GM23338 (cell line): ENCODE measurements at regions not wholly inside any gene's neighbourhood (a gene's known extent, or its start where the extent isn't known, plus 50 kb on each side); places are given as distances from the start of the nearest gene placed in this dataset.

ENCODE experiments used
- ATAC-seq: fragments of 200-7000 bp; cut with Tn5 transposase; 3 replicates; pipeline ENCODE4 v1.9.1; 2020
- DNase-seq: peaks from one replicate; pipeline ENCODE4 v3.0.0-alpha.2; 2015; ENCODE audit warnings: low spot score
- H2AFZ ChIP-seq: fragments of 200-600 bp; sonication (generic); 2 replicates; pipeline ENCODE4 v1.8.0; 2016; ENCODE audit warnings: antibody characterized with exemption, mild to moderate bottlenecking, moderate library complexity
- H3F3A ChIP-seq: fragments of 200-600 bp; sonication (generic); replicated peaks from 2 replicates; pipeline ENCODE4 v1.8.0; 2017; ENCODE audit warnings: antibody characterized with exemption, mixed run types, low read depth
- H3K27ac ChIP-seq: fragments of 200-600 bp; sonication (generic); 2 replicates; pipeline ENCODE4 v1.6.1; 2016; ENCODE audit warnings: low read depth
- H3K27me3 ChIP-seq: fragments of 200-600 bp; sonication (generic); 2 replicates; pipeline ENCODE4 v1.8.0; 2016; ENCODE audit warnings: mild to moderate bottlenecking, mixed run types, moderate library complexity; ENCODE audit not compliant: insufficient read depth
- H3K36me3 ChIP-seq: fragments of 200-600 bp; sonication (generic); 2 replicates; pipeline ENCODE4 v1.8.0; 2016; ENCODE audit warnings: mild to moderate bottlenecking; ENCODE audit not compliant: insufficient read depth
- H3K4me1 ChIP-seq: fragments of 200-600 bp; sonication (generic); 2 replicates; pipeline ENCODE4 v1.8.0; 2016; ENCODE audit warnings: mild to moderate bottlenecking, moderate library complexity; ENCODE audit not compliant: insufficient read depth
- H3K4me2 ChIP-seq: fragments of 200-600 bp; sonication (generic); 2 replicates; pipeline ENCODE4 v1.7.1; 2017; ENCODE audit warnings: mixed run types
- H3K4me3 ChIP-seq: fragments of 200-600 bp; sonication (generic); 2 replicates; pipeline ENCODE4 v1.6.1; 2016; ENCODE audit warnings: mixed run types
- H3K79me2 ChIP-seq: fragments of 200-600 bp; sonication (generic); replicated peaks from 2 replicates; pipeline ENCODE4 v1.8.0; 2017; ENCODE audit warnings: mild to moderate bottlenecking; ENCODE audit not compliant: insufficient read depth
- H3K9me2 ChIP-seq: fragments of 200-600 bp; sonication (generic); 2 replicates; pipeline ENCODE4 v1.8.0; 2017; ENCODE audit not compliant: insufficient read depth
- H4K20me1 ChIP-seq: fragments of 200-600 bp; sonication (generic); replicated peaks from 2 replicates; pipeline ENCODE4 v1.8.0; 2017; ENCODE audit warnings: mild to moderate bottlenecking; ENCODE audit not compliant: insufficient read depth
- H3K27ac Mint-ChIP-seq: 2 replicates; pipeline ENCODE4 v1.8.0; 2020; ENCODE audit warnings: inconsistent platforms, mild to moderate bottlenecking, moderate library complexity, mixed read lengths
- H3K27me3 Mint-ChIP-seq: 3 replicates; pipeline ENCODE4 v1.8.0; 2022; ENCODE audit warnings: low read depth, mild to moderate bottlenecking, moderate library complexity, mixed read lengths, inconsistent platforms; ENCODE audit not compliant: insufficient read depth, poor library complexity
- H3K36me3 Mint-ChIP-seq: 3 replicates; pipeline ENCODE4 v1.8.0; 2021; ENCODE audit warnings: low read depth, mild to moderate bottlenecking, inconsistent platforms, moderate library complexity, mixed read lengths
- H3K4me1 Mint-ChIP-seq: 3 replicates; pipeline ENCODE4 v1.8.0; 2020; ENCODE audit warnings: mild to moderate bottlenecking, inconsistent platforms, mixed read lengths
- H3K4me3 Mint-ChIP-seq: 3 replicates; pipeline ENCODE4 v1.8.0; 2021; ENCODE audit warnings: moderate library complexity, mild to moderate bottlenecking, inconsistent platforms, mixed read lengths
- H3K9me3 Mint-ChIP-seq: 3 replicates; pipeline ENCODE4 v1.8.0; 2020; ENCODE audit warnings: moderate library complexity, mild to moderate bottlenecking, inconsistent platforms, mixed read lengths
- CREB1 ChIP-seq: fragments of 250-450 bp; sonication (Bioruptor Pico); IDR thresholded peaks from 2 replicates; pipeline ENCODE4 v1.5.0; 2020; ENCODE audit warnings: low read depth, mild to moderate bottlenecking, moderate library complexity
- EZH2 ChIP-seq: fragments of 200-600 bp; sonication (generic); IDR thresholded peaks from one replicate; pipeline ENCODE4 v1.8.0; 2017; ENCODE audit warnings: antibody characterized with exemption, mild to moderate bottlenecking, low read depth; ENCODE audit not compliant: unreplicated experiment
- EZH2phosphoT487 ChIP-seq: fragments of 200-600 bp; sonication (generic); IDR thresholded peaks from one replicate; pipeline ENCODE4 v1.8.1; 2018; ENCODE audit warnings: antibody characterized with exemption; ENCODE audit not compliant: unreplicated experiment
- JUNB ChIP-seq: IDR thresholded peaks from one replicate; pipeline ENCODE4 v1.6.1; 2016; ENCODE audit warnings: antibody characterized with exemption; ENCODE audit not compliant: unreplicated experiment
- NANOG ChIP-seq: IDR thresholded peaks from 2 replicates; pipeline ENCODE4 v1.6.1; 2016; ENCODE audit warnings: antibody characterized with exemption, borderline replicate concordance
- POLR2AphosphoS5 ChIP-seq: IDR thresholded peaks from 2 replicates; pipeline ENCODE4 v1.6.1; 2016; ENCODE audit warnings: antibody characterized with exemption, low read depth
- STAT1 ChIP-seq: IDR thresholded peaks from one replicate; pipeline ENCODE4 v1.6.1; 2016; ENCODE audit warnings: antibody characterized with exemption; ENCODE audit not compliant: unreplicated experiment
- ZNF114 ChIP-seq: fragments of 250-450 bp; sonication (Bioruptor Pico); IDR thresholded peaks from 2 replicates; pipeline ENCODE4 v1.5.0; 2020; ENCODE audit warnings: mild to moderate bottlenecking, moderate library complexity
- ZNF331 ChIP-seq: fragments of 250-450 bp; sonication (Bioruptor Pico); IDR thresholded peaks from 2 replicates; pipeline ENCODE4 v1.5.0; 2020; ENCODE audit warnings: low read depth, mild to moderate bottlenecking, moderate library complexity
- TF ChIP-seq, protein P1 (sequence below): IDR thresholded peaks from one replicate; pipeline ENCODE4 v1.6.1; 2018; ENCODE audit warnings: antibody characterized with exemption; ENCODE audit not compliant: unreplicated experiment
- TF ChIP-seq, protein P2 (sequence below): fragments of 250-450 bp; sonication (Bioruptor Pico); IDR thresholded peaks from 2 replicates; pipeline ENCODE4 v1.5.0; 2020; ENCODE audit warnings: mild to moderate bottlenecking, moderate library complexity
- TF ChIP-seq, protein P3 (sequence below), 2 experiments: fragments of 200-600 bp in 1 of 2; sonication (generic) in 1 of 2; conservative IDR thresholded peaks; 2 replicates each; pipeline versions ENCODE4 v1.5.1 to v1.6.1; 2016 to 2017; ENCODE audit warnings: antibody characterized with exemption in 2 of 2, low read depth in 2 of 2, mild to moderate bottlenecking in 2 of 2, moderate library complexity in 1 of 2
- TF ChIP-seq, protein P4 (sequence below): IDR thresholded peaks from 2 replicates; pipeline ENCODE4 v1.6.1; 2016; ENCODE audit warnings: antibody characterized with exemption

DNA sequence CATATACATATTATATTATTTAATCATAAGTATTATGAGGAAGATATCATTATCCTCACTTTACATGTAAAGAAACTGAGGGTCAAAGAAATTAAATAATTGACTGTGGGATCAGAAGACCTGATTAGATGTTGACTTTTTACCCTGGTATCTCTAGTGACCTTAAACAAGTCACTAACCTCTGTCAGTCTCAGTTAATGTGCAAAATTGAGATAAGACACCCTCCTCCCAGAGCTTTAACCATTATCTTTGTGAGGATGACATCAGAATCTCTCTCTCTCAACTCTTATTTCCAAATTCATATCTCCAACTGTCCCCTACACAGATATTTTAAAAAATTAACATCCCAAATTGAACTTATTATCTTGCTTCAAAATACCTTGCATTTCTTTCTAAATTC lies 177.8 kb downstream of the KLHL28 start:
- no peaks in the 10 kb centered on the region for H3F3A ChIP-seq
- no peak for DNase-seq
- Mint-ChIP-seq H3K4me3 (no peak overlapping the region), H3K27me3 (peaks cover 2% of the 10 kb centered on the region), H3K9me3 (no peaks in the 10 kb centered on the region), H3K4me1 (no peaks in the 10 kb centered on the region; the same call in 2 of the 3 replicates), H3K36me3 (no peaks in the 10 kb centered on the region), H3K27ac (no peak overlapping the region)
- H4K20me1 ChIP-seq: no peaks in the 10 kb centered on the region
- H3K27ac ChIP-seq: no peak overlapping the region
- peaks cover 15% of the 10 kb centered on the region for H3K9me2 ChIP-seq
- TF ChIP-seq, protein P1, sequence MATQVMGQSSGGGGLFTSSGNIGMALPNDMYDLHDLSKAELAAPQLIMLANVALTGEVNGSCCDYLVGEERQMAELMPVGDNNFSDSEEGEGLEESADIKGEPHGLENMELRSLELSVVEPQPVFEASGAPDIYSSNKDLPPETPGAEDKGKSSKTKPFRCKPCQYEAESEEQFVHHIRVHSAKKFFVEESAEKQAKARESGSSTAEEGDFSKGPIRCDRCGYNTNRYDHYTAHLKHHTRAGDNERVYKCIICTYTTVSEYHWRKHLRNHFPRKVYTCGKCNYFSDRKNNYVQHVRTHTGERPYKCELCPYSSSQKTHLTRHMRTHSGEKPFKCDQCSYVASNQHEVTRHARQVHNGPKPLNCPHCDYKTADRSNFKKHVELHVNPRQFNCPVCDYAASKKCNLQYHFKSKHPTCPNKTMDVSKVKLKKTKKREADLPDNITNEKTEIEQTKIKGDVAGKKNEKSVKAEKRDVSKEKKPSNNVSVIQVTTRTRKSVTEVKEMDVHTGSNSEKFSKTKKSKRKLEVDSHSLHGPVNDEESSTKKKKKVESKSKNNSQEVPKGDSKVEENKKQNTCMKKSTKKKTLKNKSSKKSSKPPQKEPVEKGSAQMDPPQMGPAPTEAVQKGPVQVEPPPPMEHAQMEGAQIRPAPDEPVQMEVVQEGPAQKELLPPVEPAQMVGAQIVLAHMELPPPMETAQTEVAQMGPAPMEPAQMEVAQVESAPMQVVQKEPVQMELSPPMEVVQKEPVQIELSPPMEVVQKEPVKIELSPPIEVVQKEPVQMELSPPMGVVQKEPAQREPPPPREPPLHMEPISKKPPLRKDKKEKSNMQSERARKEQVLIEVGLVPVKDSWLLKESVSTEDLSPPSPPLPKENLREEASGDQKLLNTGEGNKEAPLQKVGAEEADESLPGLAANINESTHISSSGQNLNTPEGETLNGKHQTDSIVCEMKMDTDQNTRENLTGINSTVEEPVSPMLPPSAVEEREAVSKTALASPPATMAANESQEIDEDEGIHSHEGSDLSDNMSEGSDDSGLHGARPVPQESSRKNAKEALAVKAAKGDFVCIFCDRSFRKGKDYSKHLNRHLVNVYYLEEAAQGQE: no peak
- no peak for TF ChIP-seq ZNF114 (CRISPR knock-in tag)
- TF ChIP-seq, protein P2, sequence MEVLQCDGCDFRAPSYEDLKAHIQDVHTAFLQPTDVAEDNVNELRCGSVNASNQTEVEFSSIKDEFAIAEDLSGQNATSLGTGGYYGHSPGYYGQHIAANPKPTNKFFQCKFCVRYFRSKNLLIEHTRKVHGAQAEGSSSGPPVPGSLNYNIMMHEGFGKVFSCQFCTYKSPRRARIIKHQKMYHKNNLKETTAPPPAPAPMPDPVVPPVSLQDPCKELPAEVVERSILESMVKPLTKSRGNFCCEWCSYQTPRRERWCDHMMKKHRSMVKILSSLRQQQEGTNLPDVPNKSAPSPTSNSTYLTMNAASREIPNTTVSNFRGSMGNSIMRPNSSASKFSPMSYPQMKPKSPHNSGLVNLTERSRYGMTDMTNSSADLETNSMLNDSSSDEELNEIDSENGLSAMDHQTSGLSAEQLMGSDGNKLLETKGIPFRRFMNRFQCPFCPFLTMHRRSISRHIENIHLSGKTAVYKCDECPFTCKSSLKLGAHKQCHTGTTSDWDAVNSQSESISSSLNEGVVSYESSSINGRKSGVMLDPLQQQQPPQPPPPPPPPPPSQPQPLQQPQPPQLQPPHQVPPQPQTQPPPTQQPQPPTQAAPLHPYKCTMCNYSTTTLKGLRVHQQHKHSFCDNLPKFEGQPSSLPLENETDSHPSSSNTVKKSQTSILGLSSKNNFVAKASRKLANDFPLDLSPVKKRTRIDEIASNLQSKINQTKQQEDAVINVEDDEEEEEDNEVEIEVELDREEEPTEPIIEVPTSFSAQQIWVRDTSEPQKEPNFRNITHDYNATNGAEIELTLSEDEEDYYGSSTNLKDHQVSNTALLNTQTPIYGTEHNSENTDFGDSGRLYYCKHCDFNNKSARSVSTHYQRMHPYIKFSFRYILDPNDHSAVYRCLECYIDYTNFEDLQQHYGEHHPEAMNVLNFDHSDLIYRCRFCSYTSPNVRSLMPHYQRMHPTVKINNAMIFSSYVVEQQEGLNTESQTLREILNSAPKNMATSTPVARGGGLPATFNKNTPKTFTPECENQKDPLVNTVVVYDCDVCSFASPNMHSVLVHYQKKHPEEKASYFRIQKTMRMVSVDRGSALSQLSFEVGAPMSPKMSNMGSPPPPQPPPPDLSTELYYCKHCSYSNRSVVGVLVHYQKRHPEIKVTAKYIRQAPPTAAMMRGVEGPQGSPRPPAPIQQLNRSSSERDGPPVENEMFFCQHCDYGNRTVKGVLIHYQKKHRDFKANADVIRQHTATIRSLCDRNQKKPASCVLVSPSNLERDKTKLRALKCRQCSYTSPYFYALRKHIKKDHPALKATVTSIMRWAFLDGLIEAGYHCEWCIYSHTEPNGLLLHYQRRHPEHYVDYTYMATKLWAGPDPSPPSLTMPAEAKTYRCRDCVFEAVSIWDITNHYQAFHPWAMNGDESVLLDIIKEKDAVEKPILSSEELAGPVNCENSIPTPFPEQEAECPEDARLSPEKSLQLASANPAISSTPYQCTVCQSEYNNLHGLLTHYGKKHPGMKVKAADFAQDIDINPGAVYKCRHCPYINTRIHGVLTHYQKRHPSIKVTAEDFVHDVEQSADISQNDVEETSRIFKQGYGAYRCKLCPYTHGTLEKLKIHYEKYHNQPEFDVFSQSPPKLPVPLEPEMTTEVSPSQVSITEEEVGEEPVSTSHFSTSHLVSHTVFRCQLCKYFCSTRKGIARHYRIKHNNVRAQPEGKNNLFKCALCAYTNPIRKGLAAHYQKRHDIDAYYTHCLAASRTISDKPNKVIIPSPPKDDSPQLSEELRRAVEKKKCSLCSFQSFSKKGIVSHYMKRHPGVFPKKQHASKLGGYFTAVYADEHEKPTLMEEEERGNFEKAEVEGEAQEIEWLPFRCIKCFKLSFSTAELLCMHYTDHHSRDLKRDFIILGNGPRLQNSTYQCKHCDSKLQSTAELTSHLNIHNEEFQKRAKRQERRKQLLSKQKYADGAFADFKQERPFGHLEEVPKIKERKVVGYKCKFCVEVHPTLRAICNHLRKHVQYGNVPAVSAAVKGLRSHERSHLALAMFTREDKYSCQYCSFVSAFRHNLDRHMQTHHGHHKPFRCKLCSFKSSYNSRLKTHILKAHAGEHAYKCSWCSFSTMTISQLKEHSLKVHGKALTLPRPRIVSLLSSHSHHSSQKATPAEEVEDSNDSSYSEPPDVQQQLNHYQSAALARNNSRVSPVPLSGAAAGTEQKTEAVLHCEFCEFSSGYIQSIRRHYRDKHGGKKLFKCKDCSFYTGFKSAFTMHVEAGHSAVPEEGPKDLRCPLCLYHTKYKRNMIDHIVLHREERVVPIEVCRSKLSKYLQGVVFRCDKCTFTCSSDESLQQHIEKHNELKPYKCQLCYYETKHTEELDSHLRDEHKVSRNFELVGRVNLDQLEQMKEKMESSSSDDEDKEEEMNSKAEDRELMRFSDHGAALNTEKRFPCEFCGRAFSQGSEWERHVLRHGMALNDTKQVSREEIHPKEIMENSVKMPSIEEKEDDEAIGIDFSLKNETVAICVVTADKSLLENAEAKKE: no peak
- no peak for TF ChIP-seq EZH2phosphoT487
- no peak for TF ChIP-seq CREB1 (CRISPR knock-in tag)
- TF ChIP-seq, protein P3, sequence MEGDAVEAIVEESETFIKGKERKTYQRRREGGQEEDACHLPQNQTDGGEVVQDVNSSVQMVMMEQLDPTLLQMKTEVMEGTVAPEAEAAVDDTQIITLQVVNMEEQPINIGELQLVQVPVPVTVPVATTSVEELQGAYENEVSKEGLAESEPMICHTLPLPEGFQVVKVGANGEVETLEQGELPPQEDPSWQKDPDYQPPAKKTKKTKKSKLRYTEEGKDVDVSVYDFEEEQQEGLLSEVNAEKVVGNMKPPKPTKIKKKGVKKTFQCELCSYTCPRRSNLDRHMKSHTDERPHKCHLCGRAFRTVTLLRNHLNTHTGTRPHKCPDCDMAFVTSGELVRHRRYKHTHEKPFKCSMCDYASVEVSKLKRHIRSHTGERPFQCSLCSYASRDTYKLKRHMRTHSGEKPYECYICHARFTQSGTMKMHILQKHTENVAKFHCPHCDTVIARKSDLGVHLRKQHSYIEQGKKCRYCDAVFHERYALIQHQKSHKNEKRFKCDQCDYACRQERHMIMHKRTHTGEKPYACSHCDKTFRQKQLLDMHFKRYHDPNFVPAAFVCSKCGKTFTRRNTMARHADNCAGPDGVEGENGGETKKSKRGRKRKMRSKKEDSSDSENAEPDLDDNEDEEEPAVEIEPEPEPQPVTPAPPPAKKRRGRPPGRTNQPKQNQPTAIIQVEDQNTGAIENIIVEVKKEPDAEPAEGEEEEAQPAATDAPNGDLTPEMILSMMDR (conservative IDR thresholded peaks at IDR 0.05; ENCODE audit: low read depth in 2 of 2): no peak
- TF ChIP-seq EZH2: no peak
- no peak for TF ChIP-seq STAT1
- TF ChIP-seq JUNB: no peak
- TF ChIP-seq ZNF331 (CRISPR knock-in tag): no peak
- TF ChIP-seq, protein P4, sequence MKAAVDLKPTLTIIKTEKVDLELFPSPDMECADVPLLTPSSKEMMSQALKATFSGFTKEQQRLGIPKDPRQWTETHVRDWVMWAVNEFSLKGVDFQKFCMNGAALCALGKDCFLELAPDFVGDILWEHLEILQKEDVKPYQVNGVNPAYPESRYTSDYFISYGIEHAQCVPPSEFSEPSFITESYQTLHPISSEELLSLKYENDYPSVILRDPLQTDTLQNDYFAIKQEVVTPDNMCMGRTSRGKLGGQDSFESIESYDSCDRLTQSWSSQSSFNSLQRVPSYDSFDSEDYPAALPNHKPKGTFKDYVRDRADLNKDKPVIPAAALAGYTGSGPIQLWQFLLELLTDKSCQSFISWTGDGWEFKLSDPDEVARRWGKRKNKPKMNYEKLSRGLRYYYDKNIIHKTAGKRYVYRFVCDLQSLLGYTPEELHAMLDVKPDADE: no peak
- no peak for TF ChIP-seq POLR2AphosphoS5
- no peak for TF ChIP-seq NANOG
- H3K36me3 ChIP-seq: no peaks in the 10 kb centered on the region
- no peaks in the 10 kb centered on the region for H3K4me1 ChIP-seq
- no peak for ATAC-seq
- no peaks in the 10 kb centered on the region for H3K27me3 ChIP-seq
- no peak overlapping the region for H2AFZ ChIP-seq
- H3K4me2 ChIP-seq: no peak overlapping the region
- no peaks in the 10 kb centered on the region for H3K79me2 ChIP-seq
- no peak overlapping the region for H3K4me3 ChIP-seq
